IMR-90 (cell line): ENCODE measurements at regions not wholly inside any gene's neighbourhood (a gene's known extent, or its start where the extent isn't known, plus 50 kb on each side); places are given as distances from the start of the nearest gene placed in this dataset.

Experiments
- ATAC-seq: fragments of 200-7000 bp; cut with Tn5 transposase; 2 replicates; pipeline ENCODE4 v1.9.1; 2020; ENCODE audit warnings: low read depth, mild to moderate bottlenecking, moderate library complexity
- BruUV-seq: library from RNA; stranded (reverse); fragments of 400-500 nt; replicated peaks from 2 replicates; lab custom pipeline; 2021; lab: Mats Ljungman, UMichigan
- CTCF ChIA-PET: fragments of 300-600 bp; formaldehyde crosslinking; extraction: SDS; loops from one replicate; lab custom pipeline; 2021; ENCODE audit warnings: antibody characterized with exemption; lab: Yijun Ruan, JAX
- POLR2A ChIA-PET: fragments of 300-600 bp; sonication (Branson Sonifier 250); formaldehyde crosslinking; loops from one replicate; lab custom pipeline; 2022; ENCODE audit warnings: antibody characterized with exemption; ENCODE audit not compliant: unreplicated experiment; lab: Charles Lee
- DNase-seq: peaks from one replicate; pipeline ENCODE4 v3.0.0; 2013
- H2AFZ ChIP-seq: replicated peaks from 2 replicates; pipeline ENCODE3; 2013; ENCODE audit warnings: low read length, mild to moderate bottlenecking; ENCODE audit not compliant: poor library complexity
- H2AK5ac ChIP-seq: 2 replicates; pipeline ENCODE4 v1.6.1; 2013; ENCODE audit warnings: low read depth, low read length, inconsistent platforms
- H2AK9ac ChIP-seq: replicated peaks from 2 replicates; pipeline ENCODE3; 2013; ENCODE audit warnings: mild to moderate bottlenecking, low read depth, low read length, moderate library complexity; ENCODE audit not compliant: poor library complexity
- H2BK120ac ChIP-seq: 2 replicates; pipeline ENCODE4 v1.6.1; 2013; ENCODE audit warnings: low read depth, low read length, inconsistent platforms
- H2BK15ac ChIP-seq: 3 replicates; pipeline ENCODE4 v1.6.1; 2013; ENCODE audit warnings: low read depth, low read length, inconsistent platforms
- H2BK20ac ChIP-seq: 2 replicates; pipeline ENCODE4 v1.6.1; 2013; ENCODE audit warnings: low read depth, mild to moderate bottlenecking, inconsistent platforms, low read length, moderate library complexity
- H2BK5ac ChIP-seq: 2 replicates; pipeline ENCODE4 v1.6.1; 2013; ENCODE audit warnings: mild to moderate bottlenecking, low read depth, low read length, inconsistent platforms; ENCODE audit not compliant: poor library complexity, severe bottlenecking
- H3K14ac ChIP-seq: replicated peaks from 2 replicates; pipeline ENCODE4 v1.6.1; 2013; ENCODE audit warnings: low read depth, low read length, inconsistent platforms
- H3K18ac ChIP-seq: 2 replicates; pipeline ENCODE4 v1.6.1; 2013; ENCODE audit warnings: low read depth, low read length, control low read depth
- H3K23ac ChIP-seq: 2 replicates; pipeline ENCODE4 v1.6.1; 2013; ENCODE audit warnings: low read depth, low read length, inconsistent platforms
- H3K27ac ChIP-seq: 2 replicates; pipeline ENCODE4 v1.5.1; 2013; ENCODE audit warnings: mild to moderate bottlenecking, control low read depth, low read length; ENCODE audit not compliant: insufficient read depth
- H3K27me3 ChIP-seq: 2 replicates; pipeline ENCODE4 v1.6.1; 2013; ENCODE audit warnings: low read length; ENCODE audit not compliant: control insufficient read depth, insufficient read depth
- H3K36me3 ChIP-seq: 2 replicates; pipeline ENCODE4 v1.6.1; 2013; ENCODE audit warnings: low read length, mixed read lengths; ENCODE audit not compliant: control insufficient read depth, insufficient read depth
- H3K4ac ChIP-seq: 2 replicates; pipeline ENCODE4 v1.6.1; 2013; ENCODE audit warnings: low read depth, low read length, inconsistent platforms
- H3K4me1 ChIP-seq: 2 replicates; pipeline ENCODE4 v1.6.1; 2013; ENCODE audit warnings: low read length, mixed read lengths; ENCODE audit not compliant: control insufficient read depth, insufficient read depth
- H3K4me2 ChIP-seq: 2 replicates; pipeline ENCODE4 v1.6.1; 2013; ENCODE audit warnings: low read depth, mild to moderate bottlenecking, control low read depth, low read length, moderate library complexity
- H3K4me3 ChIP-seq: 2 replicates; pipeline ENCODE4 v1.5.1; 2013; ENCODE audit warnings: low read depth, mild to moderate bottlenecking, control low read depth, low read length, moderate library complexity; ENCODE audit not compliant: insufficient read depth
- H3K56ac ChIP-seq: 2 replicates; pipeline ENCODE4 v1.6.1; 2013; ENCODE audit warnings: low read length, inconsistent platforms; ENCODE audit not compliant: insufficient read depth; ENCODE audit errors: extremely low read depth
- H3K79me1 ChIP-seq, 2 experiments: 2 replicates each; pipeline ENCODE4 v1.6.1; 2013; ENCODE audit warnings: low read length in 2 of 2, inconsistent platforms in 1 of 2, low read depth in 1 of 2
- H3K9ac ChIP-seq: 2 replicates; pipeline ENCODE4 v1.6.1; 2013; ENCODE audit warnings: low read depth, low read length, control low read depth
- H3K9me1 ChIP-seq: 2 replicates; pipeline ENCODE4 v1.6.1; 2013; ENCODE audit warnings: low read length, inconsistent platforms; ENCODE audit not compliant: insufficient read depth
- H3K9me3 ChIP-seq: 2 replicates; pipeline ENCODE4 v1.6.1; 2013; ENCODE audit warnings: low read length; ENCODE audit not compliant: control insufficient read depth, insufficient read depth
- H4K20me1 ChIP-seq: 2 replicates; pipeline ENCODE4 v1.6.1; 2013; ENCODE audit warnings: low read length, inconsistent platforms; ENCODE audit not compliant: insufficient read depth
- H4K5ac ChIP-seq: 2 replicates; pipeline ENCODE4 v1.6.1; 2013; ENCODE audit warnings: mild to moderate bottlenecking, low read depth, low read length, control low read depth
- H4K8ac ChIP-seq, 2 experiments: 2 replicates each; pipeline ENCODE4 v1.6.1; 2013; ENCODE audit warnings: low read depth in 2 of 2, low read length in 2 of 2, control low read depth in 1 of 2, inconsistent platforms in 1 of 2
- H4K91ac ChIP-seq: 2 replicates; pipeline ENCODE4 v1.6.1; 2013; ENCODE audit warnings: low read depth, low read length, inconsistent platforms; ENCODE audit not compliant: insufficient read depth
- BHLHE40 ChIP-seq: fragments of 150-350 bp; IDR thresholded peaks from 2 replicates; pipeline ENCODE4 v1.6.1; 2016; ENCODE audit warnings: mild to moderate bottlenecking, low read depth, low read length
- CEBPB ChIP-seq: IDR thresholded peaks from 2 replicates; pipeline ENCODE4 v1.6.1; 2012; ENCODE audit warnings: low read depth, low read length, improper control_type of control experiment
- CHD1 ChIP-seq: IDR thresholded peaks from 2 replicates; pipeline ENCODE4 v1.6.1; 2012; ENCODE audit warnings: low read depth, low read length, improper control_type of control experiment
- CTCF ChIP-seq: conservative IDR thresholded peaks from 2 replicates; pipeline ENCODE4 v1.5.1; 2012; ENCODE audit warnings: mild to moderate bottlenecking, low read depth, low read length, improper control_type of control experiment
- ELK1 ChIP-seq: fragments of 150-350 bp; IDR thresholded peaks from 2 replicates; pipeline ENCODE4 v1.6.1; 2016; ENCODE audit warnings: low read depth, mild to moderate bottlenecking, low read length, moderate library complexity, borderline replicate concordance
- FOS ChIP-seq: fragments of 150-350 bp; IDR thresholded peaks from 2 replicates; pipeline ENCODE4 v1.6.1; 2016; ENCODE audit warnings: low read depth, low read length
- MAFK ChIP-seq: IDR thresholded peaks from 2 replicates; pipeline ENCODE4 v1.6.1; 2012; ENCODE audit warnings: low read depth, low read length, improper control_type of control experiment
- MAZ ChIP-seq: IDR thresholded peaks from 2 replicates; pipeline ENCODE4 v1.6.1; 2012; ENCODE audit warnings: low read depth, mild to moderate bottlenecking, low read length, improper control_type of control experiment, moderate library complexity, borderline replicate concordance
- MXI1 ChIP-seq: IDR thresholded peaks from 2 replicates; pipeline ENCODE4 v1.6.1; 2012; ENCODE audit warnings: low read depth, mild to moderate bottlenecking, low read length, moderate library complexity, borderline replicate concordance
- NFE2L2 ChIP-seq: fragments of 150-350 bp; IDR thresholded peaks from 2 replicates; pipeline ENCODE4 v1.6.1; 2016; ENCODE audit warnings: low read depth, mild to moderate bottlenecking, low read length
- POLR2A ChIP-seq: IDR thresholded peaks from 2 replicates; pipeline ENCODE4 v1.6.1; 2012; ENCODE audit warnings: mild to moderate bottlenecking, low read depth, low read length
- RAD21 ChIP-seq: IDR thresholded peaks from 2 replicates; pipeline ENCODE4 v1.6.1; 2012; ENCODE audit warnings: low read length, improper control_type of control experiment
- RCOR1 ChIP-seq: IDR thresholded peaks from 2 replicates; pipeline ENCODE4 v1.6.1; 2012; ENCODE audit warnings: mild to moderate bottlenecking, low read length, improper control_type of control experiment; ENCODE audit not compliant: insufficient replicate concordance
- RFX5 ChIP-seq: IDR thresholded peaks from 2 replicates; pipeline ENCODE4 v1.8.0; 2012; ENCODE audit warnings: low read depth, mild to moderate bottlenecking, low read length, moderate library complexity
- SMC3 ChIP-seq: fragments of 150-350 bp; IDR thresholded peaks from 2 replicates; pipeline ENCODE4 v1.6.1; 2016; ENCODE audit warnings: low read depth, mild to moderate bottlenecking, antibody characterized with exemption, low read length, moderate library complexity
- USF2 ChIP-seq: fragments of 150-350 bp; IDR thresholded peaks from 2 replicates; pipeline ENCODE4 v1.6.1; 2017; ENCODE audit warnings: mild to moderate bottlenecking, antibody characterized with exemption, low read length, low read depth
- WGBS, 2 experiments: methylation state at CpG; one replicate each; pipeline versions ENCODE4 v1.1.5 to v1.1.7; 2013; ENCODE audit warnings: missing lambda C conversion rate in 2 of 2; ENCODE audit not compliant: insufficient read length in 1 of 2; ENCODE audit errors: extremely low coverage in 2 of 2; 5-methylcytosine and 5-hydroxymethylcytosine counted together
- dilution Hi-C: fragments of 300-500 bp; cut with HindIII; formaldehyde crosslinking; loops from one replicate; pipeline ENCODE4 v1.14.3; 2018; ENCODE audit warnings: low sequenced_read_pairs; ENCODE audit not compliant: unreplicated experiment
- in situ Hi-C: fragments of 300-500 bp; cut with MboI; formaldehyde crosslinking; loops from 3 replicates; pipeline ENCODE4 v1.14.3; 2019; ENCODE audit warnings: low sequenced_read_pairs, inconsistent platforms, mixed read lengths
- intact Hi-C: fragments of 100-400 bp; cut with micrococcal nuclease; formaldehyde crosslinking; loops from 2 replicates; pipeline ENCODE4 v1.10.0; 2022

GRCh38 chr16:80058214-80058613 lies 457.7 kb upstream of the MAF start:
- H3K14ac ChIP-seq: no peak overlapping the region
- H3K9me3 ChIP-seq: peaks cover 5% of the 10 kb centered on the region; the same call in 1 of the 2 replicates
- H3K4me1 ChIP-seq: no peaks in the 10 kb centered on the region
- no peak overlapping the region for H3K27ac ChIP-seq
- H2BK5ac ChIP-seq: no peak overlapping the region
- DNase-seq (no peak), ATAC-seq (no peak)
- TF ChIP-seq CHD1 (no peak), BHLHE40 (no peak), MAZ (no peak), USF2 (no peak), CEBPB (no peak), RFX5 (no peak), FOS (no peak), MAFK (no peak), RAD21 (no peak), RCOR1 (no peak), MXI1 (no peak), POLR2A (no peak), NFE2L2 (no peak), SMC3 (no peak), ELK1 (no peak), CTCF (no peak)
- dilution Hi-C loops (no loop called here), in situ Hi-C loops (no loop called here), intact Hi-C loops (no loop called here)
- no peaks in the 10 kb centered on the region for H3K9me1 ChIP-seq
- no peak overlapping the region for H4K5ac ChIP-seq
- no CpG with 5 or more reads among the region's 9 CpGs for WGBS, 2 experiments
- H3K27me3 ChIP-seq: no peaks in the 10 kb centered on the region
- H3K4ac ChIP-seq: no peak overlapping the region
- CTCF ChIA-PET: no interaction called here
- H2AK5ac ChIP-seq: no peak overlapping the region
- H2AFZ ChIP-seq: no peak overlapping the region
- no peak overlapping the region for H4K8ac ChIP-seq
- H2AK9ac ChIP-seq: no peak overlapping the region
- no peak overlapping the region for H3K4me3 ChIP-seq
- H3K9ac ChIP-seq: no peak overlapping the region
- H4K20me1 ChIP-seq: no peaks in the 10 kb centered on the region
- POLR2A ChIA-PET: no interaction called here
- H3K56ac ChIP-seq: no peak overlapping the region
- no peaks in the 10 kb centered on the region for H3K36me3 ChIP-seq
- no peak overlapping the region for H3K23ac ChIP-seq
- no TSS peak for BruUV-seq
- H3K18ac ChIP-seq: no peak overlapping the region
- no peak overlapping the region for H2BK20ac ChIP-seq
- no peaks in the 10 kb centered on the region for H3K79me1 ChIP-seq
- no peak overlapping the region for H2BK15ac ChIP-seq
- H4K91ac ChIP-seq: no peak overlapping the region
- H3K4me2 ChIP-seq: no peak overlapping the region
- H2BK120ac ChIP-seq: no peak overlapping the region
